HFFc6 (cell line): ENCODE measurements at regions not wholly inside any gene's neighbourhood (a gene's known extent, or its start where the extent isn't known, plus 50 kb on each side); places are given as distances from the start of the nearest gene placed in this dataset.

Source experiments
- DNase-seq: peaks from one replicate; pipeline ENCODE4 v3.0.0-alpha.2; 2018
- H3K27ac Mint-ChIP-seq: 2 replicates; pipeline ENCODE4 v1.8.0; 2020; ENCODE audit warnings: mild to moderate bottlenecking, mixed read lengths
- H3K27me3 Mint-ChIP-seq: 2 replicates; pipeline ENCODE4 v1.8.0; 2021; ENCODE audit warnings: mild to moderate bottlenecking, moderate library complexity, mixed read lengths; ENCODE audit not compliant: insufficient read depth
- H3K36me3 Mint-ChIP-seq: 2 replicates; pipeline ENCODE4 v1.8.0; 2021; ENCODE audit warnings: low read depth, mixed read lengths
- H3K4me1 Mint-ChIP-seq: 2 replicates; pipeline ENCODE4 v1.8.0; 2020; ENCODE audit warnings: low read depth, mixed read lengths
- H3K4me3 Mint-ChIP-seq: 2 replicates; pipeline ENCODE4 v1.8.0; 2020; ENCODE audit warnings: mild to moderate bottlenecking, moderate library complexity, mixed read lengths
- H3K9me3 Mint-ChIP-seq: 2 replicates; pipeline ENCODE4 v1.8.0; 2020; ENCODE audit warnings: mild to moderate bottlenecking, mixed read lengths
- TF ChIP-seq, protein P1 (sequence below): fragments of 200-600 bp; sonication (generic); IDR thresholded peaks from 2 replicates; pipeline ENCODE4 v1.5.0; 2021; ENCODE audit warnings: antibody characterized with exemption, mild to moderate bottlenecking

DNA sequence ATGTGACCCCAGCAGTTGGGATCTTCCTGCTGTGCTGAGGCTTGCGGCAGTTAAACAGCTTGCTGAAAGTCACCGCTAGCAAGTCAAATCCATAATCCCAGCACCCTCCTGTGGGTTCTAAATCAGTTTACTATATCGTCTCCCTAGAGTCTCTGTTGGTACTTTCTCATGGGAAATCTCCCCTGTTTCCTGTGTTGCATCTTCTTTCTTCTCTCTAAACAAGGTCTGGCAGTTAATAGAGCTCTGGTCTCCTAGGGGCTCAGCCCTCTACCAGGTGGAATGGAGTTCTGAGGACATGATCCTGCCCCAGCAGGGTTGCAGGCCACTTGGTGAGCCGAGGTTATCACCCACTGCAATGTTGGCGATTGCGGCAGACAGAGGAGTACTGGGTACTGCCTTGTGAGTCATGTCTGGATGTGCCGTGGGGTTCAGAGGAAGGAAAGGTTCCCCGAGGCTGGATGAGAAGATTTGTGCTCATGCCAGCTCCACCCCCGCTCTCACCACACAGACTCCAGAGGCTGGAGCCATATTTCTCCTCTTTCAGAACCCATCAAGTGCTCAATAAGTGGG, 59.4 kb upstream of the SIX2 start:
- H3K27me3 Mint-ChIP-seq = peaks cover 48% of the 10 kb centered on the region
- H3K9me3 Mint-ChIP-seq = no peaks in the 10 kb centered on the region
- DNase-seq = no peak

GRCh38 chr2:45067859-45068570, 58.8 kb upstream of the SIX2 start:
- Mint-ChIP-seq H3K27ac (no peak overlapping the region), H3K36me3 (no peaks in the 10 kb centered on the region), H3K27me3 (peaks cover 44% of the 10 kb centered on the region), H3K4me1 (peaks cover 7% of the 10 kb centered on the region), H3K4me3 (no peak overlapping the region), H3K9me3 (no peaks in the 10 kb centered on the region)
- no peak for DNase-seq
- TF ChIP-seq, protein P1, sequence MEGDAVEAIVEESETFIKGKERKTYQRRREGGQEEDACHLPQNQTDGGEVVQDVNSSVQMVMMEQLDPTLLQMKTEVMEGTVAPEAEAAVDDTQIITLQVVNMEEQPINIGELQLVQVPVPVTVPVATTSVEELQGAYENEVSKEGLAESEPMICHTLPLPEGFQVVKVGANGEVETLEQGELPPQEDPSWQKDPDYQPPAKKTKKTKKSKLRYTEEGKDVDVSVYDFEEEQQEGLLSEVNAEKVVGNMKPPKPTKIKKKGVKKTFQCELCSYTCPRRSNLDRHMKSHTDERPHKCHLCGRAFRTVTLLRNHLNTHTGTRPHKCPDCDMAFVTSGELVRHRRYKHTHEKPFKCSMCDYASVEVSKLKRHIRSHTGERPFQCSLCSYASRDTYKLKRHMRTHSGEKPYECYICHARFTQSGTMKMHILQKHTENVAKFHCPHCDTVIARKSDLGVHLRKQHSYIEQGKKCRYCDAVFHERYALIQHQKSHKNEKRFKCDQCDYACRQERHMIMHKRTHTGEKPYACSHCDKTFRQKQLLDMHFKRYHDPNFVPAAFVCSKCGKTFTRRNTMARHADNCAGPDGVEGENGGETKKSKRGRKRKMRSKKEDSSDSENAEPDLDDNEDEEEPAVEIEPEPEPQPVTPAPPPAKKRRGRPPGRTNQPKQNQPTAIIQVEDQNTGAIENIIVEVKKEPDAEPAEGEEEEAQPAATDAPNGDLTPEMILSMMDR = no peak

More for the DNA sequence above, 59.4 kb upstream of the SIX2 start:
- TF ChIP-seq, protein P1 = no peak
- Mint-ChIP-seq H3K4me1 (peaks cover 7% of the 10 kb centered on the region), H3K27ac (no peak overlapping the region), H3K36me3 (no peaks in the 10 kb centered on the region), H3K4me3 (no peak overlapping the region)
